Heart right ventricle (tissue), 16 donors: ENCODE measurements at regions not wholly inside any gene's neighbourhood (a gene's known extent, or its start where the extent isn't known, plus 50 kb on each side); places are given as distances from the start of the nearest gene placed in this dataset.

Source experiments
- ATAC-seq, 8 donors: fragments of 200-7000 bp; cut with Tn5 transposase; one replicate each; pipeline ENCODE4 v1.9.1; 2020; ENCODE audit warnings: mild to moderate bottlenecking in 8 of 8, moderate library complexity in 8 of 8, moderate number of reproducible peaks in 1 of 8
- DNase-seq, 2 donors: peaks; one replicate each; pipeline ENCODE4 v3.0.0-alpha.2; 2020
- H3K27ac ChIP-seq, 10 donors: fragments of 200-600 bp; sonication (generic) in 2 of 10; one replicate each; pipeline versions ENCODE4 v1.5.0 to v1.8.0; 2020 to 2022; ENCODE audit warnings: mild to moderate bottlenecking in 3 of 10
- H3K27me3 ChIP-seq, 7 donors: fragments of 200-600 bp; one replicate each; pipeline ENCODE4 v1.8.0; 2021 to 2022; ENCODE audit warnings: mild to moderate bottlenecking in 2 of 7
- H3K36me3 ChIP-seq, 9 donors: fragments of 200-600 bp; sonication (generic) in 1 of 9; one replicate each; pipeline versions ENCODE4 v1.5.0 to v1.8.0; 2020 to 2022; ENCODE audit warnings: mild to moderate bottlenecking in 2 of 9
- H3K4me1 ChIP-seq, 9 donors: fragments of 200-600 bp; sonication (generic) in 1 of 9; one replicate each; pipeline versions ENCODE4 v1.5.0 to v1.8.0; 2020 to 2022; ENCODE audit warnings: mild to moderate bottlenecking in 4 of 9
- H3K4me3 ChIP-seq, 10 donors: fragments of 200-600 bp; sonication (generic) in 2 of 10; one replicate each; pipeline versions ENCODE4 v1.5.0 to v1.8.0; 2020 to 2022; ENCODE audit warnings: mild to moderate bottlenecking in 7 of 10, moderate library complexity in 2 of 10
- H3K9me3 ChIP-seq, 11 donors: fragments of 200-600 bp in 10 of 11; sonication (generic) in 2 of 11; one replicate each; pipeline versions ENCODE4 v1.5.0 to v1.8.0; 2013 to 2022; ENCODE audit warnings: mild to moderate bottlenecking in 2 of 11, control low read depth in 1 of 11, moderate library complexity in 1 of 11
- CTCF ChIP-seq, 9 donors: fragments of 200-600 bp; sonication (generic) in 2 of 9; IDR thresholded peaks; one replicate each; pipeline versions ENCODE4 v1.5.0 to v1.8.0; 2021 to 2022; ENCODE audit warnings: antibody characterized with exemption in 9 of 9, mild to moderate bottlenecking in 5 of 9, moderate library complexity in 1 of 9
- WGBS, 2 donors: extraction: QIAGEN DNeasy Blood & Tissue Kit; methylation state at CpG; one replicate each; pipeline ENCODE4 v1.1.7; 2013; ENCODE audit warnings: inconsistent platforms in 1 of 2; 5-methylcytosine and 5-hydroxymethylcytosine counted together
- intact Hi-C, 10 donors: fragments of 100-400 bp; cut with DNase I; formaldehyde crosslinking; loops; one replicate each; pipeline versions ENCODE4 v1.11.1 to v1.14.2; 2022
- donor health status: Arrhythmogenic right ventricular cardiomyopathy.
- donor health status: ischemic (EF 13 %, LVEDD 7.1; RV severe dilation, severe dysfunction).
- donor health status: healthy with polysubstance abuse.
- donor health status: DM: no; HTN: yes; CAD: no.
- donor health status: DM: no; HTN: no; CAD: no.
- donor health status: ischemic (EF 25% LVEDD 6.9; RV normal size, moderate dysfunction).
- donor health status: ischemic (EF 25% LVEDD 5.7; RV mildly dilated, moderate dysfunction).
- donor health status: healthy.
- donor health status: DM: yes; HTN: yes; CAD: no.
- donor health status: Ischemic cardiomyopathy.
- donor health status: ischemic (EF 35%, LVEDD 5.7; RV mildly dilated, moderate dysfunction).
- donor health status: nonischemic (EF 11% LVEDD 7.7; RV severe dilation, severe dysfunction).
- donor health status: DM: yes; HTN: yes; CAD: no.
- donor health status: PGD.
- donor health status: ischemic (EF 29% LVEDD 5.4; RV normal size, mild dysfunction).
- donor health status: nonischemic (EF 23%, LVEDD 6.1; RV moderate dilation, normal function).

GRCh38 chr5:142386137-142387023, 61.6 kb upstream of the SPRY4 start:
- TF ChIP-seq CTCF (IDR thresholded peaks at IDR 0.05): no peak
- Histone ChIP-seq H3K27me3 (no peaks in the 10 kb centered on the region), H3K36me3 (no peaks in the 10 kb centered on the region), H3K4me1 (peaks cover 7 to 41% (median 24%) of the 10 kb centered on the region in 9 donors), H3K27ac (no peak overlapping the region), H3K9me3 (no peaks in the 10 kb centered on the region), H3K4me3 (no peak overlapping the region)
- no peak for ATAC-seq
- intact Hi-C loops: no loop called here
- DNase-seq: no peak
- WGBS, 2 donors: 71 to 72% methylated on average over 8 of the region's 8 CpGs

GRCh38 chr5:142385194-142385593, 60.4 kb upstream of the SPRY4 start:
- 65 to 82% methylated on average over 5 of the region's 5 CpGs for WGBS, 2 donors
- no peaks in the 10 kb centered on the region for H3K36me3 ChIP-seq
- H3K4me1 ChIP-seq: peaks cover 6 to 35% (median 12%) of the 10 kb centered on the region in 9 donors
- ATAC-seq (no peak), DNase-seq (no peak)
- H3K27me3 ChIP-seq: no peaks in the 10 kb centered on the region
- TF ChIP-seq CTCF (IDR thresholded peaks at IDR 0.05): no peak
- no peak overlapping the region for H3K4me3 ChIP-seq
- no peak overlapping the region for H3K27ac ChIP-seq
- intact Hi-C loops: no loop called here
- no peaks in the 10 kb centered on the region for H3K9me3 ChIP-seq

- H3K4me3 ChIP-seq: no peak overlapping the region
- no peaks in the 10 kb centered on the region for H3K36me3 ChIP-seq
- ATAC-seq: no peak
- DNase-seq: no peak
- H3K27me3 ChIP-seq: no peaks in the 10 kb centered on the region
- TF ChIP-seq CTCF (IDR thresholded peaks at IDR 0.05): no peak
- H3K27ac ChIP-seq: no peak overlapping the region
- H3K9me3 ChIP-seq: no peaks in the 10 kb centered on the region
- peaks cover 0 to 24% (median under 1%) of the 10 kb centered on the region in 9 donors for H3K4me1 ChIP-seq
- whole genome bisulfite sequencing, 2 donors: 83 to 87% methylated on average over 3 of the region's 3 CpGs
- intact Hi-C loops: no loop called here
Observed at GRCh38 chr5:142384014-142384413, 59.2 kb upstream of the SPRY4 start.

GRCh38 chr5:142382186-142382585, 57.4 kb upstream of the SPRY4 start:
- WGBS, 2 donors: 89 to 98% methylated on average over 2 of the region's 2 CpGs
- Histone ChIP-seq H3K4me1 (peaks cover 0 to 13% (median 0%) of the 10 kb centered on the region in 9 donors), H3K9me3 (no peaks in the 10 kb centered on the region), H3K27ac (no peak overlapping the region), H3K36me3 (no peaks in the 10 kb centered on the region), H3K27me3 (no peaks in the 10 kb centered on the region), H3K4me3 (no peak overlapping the region)
- DNase-seq (no peak), ATAC-seq (no peak)
- TF ChIP-seq CTCF (IDR thresholded peaks at IDR 0.05): no peak
- intact Hi-C loops: no loop called here
